Esophagus squamous epithelium (tissue), 4 donors: ENCODE measurements at regions not wholly inside any gene's neighbourhood (a gene's known extent, or its start where the extent isn't known, plus 50 kb on each side); places are given as distances from the start of the nearest gene placed in this dataset.

Experiments used
- POLR2A ChIP-seq, 4 donors: fragments of 450-650 bp; IDR thresholded peaks; one replicate each; pipeline ENCODE4 v1.6.1; 2017; ENCODE audit warnings: antibody characterized with exemption in 4 of 4, mild to moderate bottlenecking in 4 of 4, moderate library complexity in 3 of 4
- TF ChIP-seq, protein P1 (sequence below), 6 experiments: fragments of 450-650 bp in 4 of 6; fragments of 200-600 bp in 2 of 6; sonication (generic) in 2 of 6; IDR thresholded peaks; one replicate each; pipeline ENCODE4 v1.5.1; 2016 to 2019; ENCODE audit warnings: antibody characterized with exemption in 6 of 6, mild to moderate bottlenecking in 4 of 6, moderate library complexity in 4 of 6

GRCh38 chrX:45757272-45757671, 556.6 kb upstream of the DIPK2B start:
- TF ChIP-seq, protein P1, sequence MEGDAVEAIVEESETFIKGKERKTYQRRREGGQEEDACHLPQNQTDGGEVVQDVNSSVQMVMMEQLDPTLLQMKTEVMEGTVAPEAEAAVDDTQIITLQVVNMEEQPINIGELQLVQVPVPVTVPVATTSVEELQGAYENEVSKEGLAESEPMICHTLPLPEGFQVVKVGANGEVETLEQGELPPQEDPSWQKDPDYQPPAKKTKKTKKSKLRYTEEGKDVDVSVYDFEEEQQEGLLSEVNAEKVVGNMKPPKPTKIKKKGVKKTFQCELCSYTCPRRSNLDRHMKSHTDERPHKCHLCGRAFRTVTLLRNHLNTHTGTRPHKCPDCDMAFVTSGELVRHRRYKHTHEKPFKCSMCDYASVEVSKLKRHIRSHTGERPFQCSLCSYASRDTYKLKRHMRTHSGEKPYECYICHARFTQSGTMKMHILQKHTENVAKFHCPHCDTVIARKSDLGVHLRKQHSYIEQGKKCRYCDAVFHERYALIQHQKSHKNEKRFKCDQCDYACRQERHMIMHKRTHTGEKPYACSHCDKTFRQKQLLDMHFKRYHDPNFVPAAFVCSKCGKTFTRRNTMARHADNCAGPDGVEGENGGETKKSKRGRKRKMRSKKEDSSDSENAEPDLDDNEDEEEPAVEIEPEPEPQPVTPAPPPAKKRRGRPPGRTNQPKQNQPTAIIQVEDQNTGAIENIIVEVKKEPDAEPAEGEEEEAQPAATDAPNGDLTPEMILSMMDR (IDR thresholded peaks at IDR 0.05) = no peak
- TF ChIP-seq POLR2A (IDR thresholded peaks at IDR 0.05) = no peak
